Adrenal gland (tissue), 9 donors: ENCODE measurements at regions not wholly inside any gene's neighbourhood (a gene's known extent, or its start where the extent isn't known, plus 50 kb on each side); places are given as distances from the start of the nearest gene placed in this dataset.

Experiments
- DNase-seq, 7 donors: peaks; one replicate each; pipeline ENCODE4 v3.0.0-alpha.2; 2019 to 2020
- H3K27ac ChIP-seq, 5 donors: fragments of 200-600 bp; sonication (generic) in 4 of 5; 1 replicate in 3 of 5; 2 replicates in 2 of 5; pipeline versions ENCODE4 v1.5.1 to v1.8.0; 2016 to 2020; ENCODE audit warnings: mild to moderate bottlenecking in 1 of 5
- H3K27me3 ChIP-seq: fragments of 200-600 bp; 2 replicates; pipeline ENCODE4 v1.8.0; 2021
- H3K36me3 ChIP-seq, 2 donors: fragments of 200-600 bp; replicated peaks in 1 of 2; 1 replicate in 1 of 2; 2 replicates in 1 of 2; pipeline versions ENCODE4 v1.5.1 to v1.8.0; 2018 to 2022
- H3K4me1 ChIP-seq, 2 donors: fragments of 200-600 bp; replicated peaks in 1 of 2; 1 replicate in 1 of 2; 2 replicates in 1 of 2; pipeline versions ENCODE4 v1.5.1 to v1.8.0; 2018 to 2021
- H3K4me3 ChIP-seq, 4 donors: fragments of 200-600 bp; sonication (generic) in 3 of 4; one replicate each; pipeline ENCODE4 v1.5.1; 2016 to 2018
- H3K9me3 ChIP-seq, 3 donors: fragments of 200-600 bp; sonication (generic) in 1 of 3; replicated peaks in 1 of 3; 1 replicate in 2 of 3; 2 replicates in 1 of 3; pipeline versions ENCODE4 v1.5.1 to v1.8.0; 2016 to 2021
- POLR2A ChIP-seq, 2 donors: fragments of 450-650 bp; IDR thresholded peaks; one replicate each; pipeline ENCODE4 v1.6.1; 2017; ENCODE audit warnings: antibody characterized with exemption in 2 of 2, mild to moderate bottlenecking in 2 of 2, moderate library complexity in 1 of 2
- WGBS, 4 donors: extraction: QIAGEN DNeasy Blood & Tissue Kit in 2 of 4; methylation state at CpG; one replicate each; pipeline versions ENCODE4 v1.1.5 to v1.1.7; 2013 to 2017; 5-methylcytosine and 5-hydroxymethylcytosine counted together
- intact Hi-C, 2 donors: fragments of 100-400 bp; cut with DNase I; formaldehyde crosslinking; loops; one replicate each; pipeline versions ENCODE4 v1.14.1 to v1.15.0; 2022 to 2023
- TF ChIP-seq, protein P1 (sequence below), 6 experiments: fragments of 450-650 bp in 4 of 6; fragments of 200-600 bp in 2 of 6; sonication (generic) in 1 of 6; IDR thresholded peaks; 1 replicate in 5 of 6; 2 replicates in 1 of 6; pipeline versions ENCODE4 v1.5.1 to v1.8.0; 2016 to 2021; ENCODE audit warnings: antibody characterized with exemption in 6 of 6, mild to moderate bottlenecking in 2 of 6, moderate library complexity in 1 of 6
- donor health status: healthy with polysubstance abuse.
- donor health status: Bipolar disorder and iron deficiency.
- donor health status: DM: yes; HTN: yes; CAD: no.
- donor health status: DM: no; HTN: no; CAD: no.
- donor health status: DM: no; HTN: no; CAD: no.

- DNase-seq, result no peak
- H3K27ac ChIP-seq, result no peak overlapping the region
- H3K4me3 ChIP-seq, result no peak overlapping the region
- no peaks in the 10 kb centered on the region for H3K9me3 ChIP-seq
- H3K4me1 ChIP-seq, result no peaks in the 10 kb centered on the region
- 84 to 93% (median 91%) methylated on average over 3 of the region's 3 CpGs for WGBS, 4 donors
- intact Hi-C loops, result no loop called here
- H3K27me3 ChIP-seq, result no peaks in the 10 kb centered on the region
- no peak for TF ChIP-seq POLR2A (IDR thresholded peaks at IDR 0.05)
- TF ChIP-seq, protein P1, sequence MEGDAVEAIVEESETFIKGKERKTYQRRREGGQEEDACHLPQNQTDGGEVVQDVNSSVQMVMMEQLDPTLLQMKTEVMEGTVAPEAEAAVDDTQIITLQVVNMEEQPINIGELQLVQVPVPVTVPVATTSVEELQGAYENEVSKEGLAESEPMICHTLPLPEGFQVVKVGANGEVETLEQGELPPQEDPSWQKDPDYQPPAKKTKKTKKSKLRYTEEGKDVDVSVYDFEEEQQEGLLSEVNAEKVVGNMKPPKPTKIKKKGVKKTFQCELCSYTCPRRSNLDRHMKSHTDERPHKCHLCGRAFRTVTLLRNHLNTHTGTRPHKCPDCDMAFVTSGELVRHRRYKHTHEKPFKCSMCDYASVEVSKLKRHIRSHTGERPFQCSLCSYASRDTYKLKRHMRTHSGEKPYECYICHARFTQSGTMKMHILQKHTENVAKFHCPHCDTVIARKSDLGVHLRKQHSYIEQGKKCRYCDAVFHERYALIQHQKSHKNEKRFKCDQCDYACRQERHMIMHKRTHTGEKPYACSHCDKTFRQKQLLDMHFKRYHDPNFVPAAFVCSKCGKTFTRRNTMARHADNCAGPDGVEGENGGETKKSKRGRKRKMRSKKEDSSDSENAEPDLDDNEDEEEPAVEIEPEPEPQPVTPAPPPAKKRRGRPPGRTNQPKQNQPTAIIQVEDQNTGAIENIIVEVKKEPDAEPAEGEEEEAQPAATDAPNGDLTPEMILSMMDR (IDR thresholded peaks at IDR 0.05), result no peak
- H3K36me3 ChIP-seq, result no peaks in the 10 kb centered on the region
Observed at GRCh38 chr12:78419513-78419912, 445.1 kb upstream of the SYT1 start.

DNA sequence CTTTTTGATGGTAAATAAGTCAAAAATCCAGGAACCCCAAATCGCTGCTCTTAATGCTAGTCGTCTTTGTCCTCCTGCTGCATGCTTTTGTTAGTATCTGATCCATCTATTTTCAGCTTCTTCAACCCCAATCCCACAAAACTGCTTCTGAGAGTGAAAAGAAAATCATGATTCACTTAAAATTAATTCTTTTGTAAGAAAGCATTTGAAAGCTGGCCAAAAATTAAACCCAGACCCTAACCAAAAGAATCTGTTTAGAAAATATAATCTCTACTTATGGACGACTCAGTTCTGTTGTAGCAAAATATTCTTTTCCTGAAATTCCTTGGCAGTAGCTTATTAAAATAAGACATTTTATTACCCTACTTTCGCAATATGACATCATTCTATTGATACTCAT, 443.6 kb upstream of the SYT1 start:
- TF ChIP-seq POLR2A (IDR thresholded peaks at IDR 0.05), result no peak
- TF ChIP-seq, protein P1 (IDR thresholded peaks at IDR 0.05), result no peak
- Histone ChIP-seq H3K36me3 (no peaks in the 10 kb centered on the region), H3K27me3 (no peaks in the 10 kb centered on the region), H3K4me3 (no peak overlapping the region), H3K27ac (no peak overlapping the region), H3K9me3 (no peaks in the 10 kb centered on the region), H3K4me1 (no peaks in the 10 kb centered on the region)
- intact Hi-C loops, result no loop called here
- WGBS, 4 donors, result 75 to 88% (median 79%) methylated on average over 4 of the region's 4 CpGs
- no peak for DNase-seq

DNA sequence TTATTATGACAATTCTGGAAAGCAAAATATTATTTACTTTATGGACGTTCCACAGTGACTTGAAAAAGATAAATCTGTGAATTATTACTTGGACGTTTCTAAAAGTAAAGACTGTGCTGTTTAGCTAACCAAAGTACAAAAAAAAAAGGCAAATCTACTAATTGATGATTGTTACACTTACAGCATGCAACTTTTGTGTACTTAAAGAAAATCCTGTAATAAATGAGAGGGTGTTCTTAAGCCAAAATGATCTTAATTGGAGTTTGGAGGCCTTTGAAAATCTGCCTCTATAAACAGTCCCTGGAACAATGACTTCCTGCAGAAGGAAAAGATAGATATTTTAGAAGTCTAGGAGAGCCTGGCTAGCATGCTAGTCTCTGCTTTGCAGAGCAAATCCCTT, 434.0 kb upstream of the SYT1 start:
- intact Hi-C loops, result no loop called here
- WGBS, 4 donors, result 21 to 33% (median 23%) methylated on average over 2 of the region's 2 CpGs

DNA sequence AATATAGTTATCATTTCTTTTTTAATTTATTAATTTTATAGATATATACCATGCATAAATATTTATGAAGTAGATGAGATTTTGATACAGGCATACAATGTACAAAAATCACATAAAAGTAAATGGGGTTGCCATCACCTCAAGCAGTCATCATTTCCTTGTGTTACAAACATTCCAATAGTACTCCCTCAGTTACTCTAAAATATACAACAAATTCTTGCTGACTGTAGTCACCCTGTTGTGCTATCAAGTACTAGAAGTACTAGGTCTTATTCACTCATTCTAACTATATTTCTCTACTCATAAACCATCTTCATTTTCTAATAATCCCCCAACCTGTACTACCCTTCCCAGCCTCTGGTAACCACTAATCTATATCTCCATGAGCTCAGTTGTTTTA, 432.6 kb upstream of the SYT1 start:
- TF ChIP-seq POLR2A (IDR thresholded peaks at IDR 0.05), result no peak
- TF ChIP-seq, protein P1 (IDR thresholded peaks at IDR 0.05), result no peak
- Histone ChIP-seq H3K4me3 (no peak overlapping the region), H3K4me1 (no peaks in the 10 kb centered on the region), H3K9me3 (no peaks in the 10 kb centered on the region), H3K27ac (no peak overlapping the region), H3K27me3 (no peaks in the 10 kb centered on the region), H3K36me3 (no peaks in the 10 kb centered on the region)
- DNase-seq, result no peak
- intact Hi-C loops, result no loop called here

More for the DNA sequence above, 434.0 kb upstream of the SYT1 start:
- no peaks in the 10 kb centered on the region for H3K27me3 ChIP-seq
- no peak for DNase-seq
- no peak overlapping the region for H3K27ac ChIP-seq
- no peaks in the 10 kb centered on the region for H3K4me1 ChIP-seq
- H3K9me3 ChIP-seq, result no peaks in the 10 kb centered on the region
- no peaks in the 10 kb centered on the region for H3K36me3 ChIP-seq
- no peak overlapping the region for H3K4me3 ChIP-seq
- TF ChIP-seq, protein P1 (IDR thresholded peaks at IDR 0.05), result no peak
- TF ChIP-seq POLR2A (IDR thresholded peaks at IDR 0.05), result no peak
